Neural crest cell (in vitro differentiated cells): ENCODE measurements at regions not wholly inside any gene's neighbourhood (a gene's known extent, or its start where the extent isn't known, plus 50 kb on each side); places are given as distances from the start of the nearest gene placed in this dataset.

Experiments used
- DNase-seq: peaks from one replicate; pipeline ENCODE4 v3.0.0; 2021; ENCODE audit warnings: low read depth, mixed read lengths, low spot score
- H3K27ac Mint-ChIP-seq: one replicate; pipeline ENCODE4 v1.8.0; 2021; ENCODE audit warnings: mild to moderate bottlenecking, mixed read lengths; ENCODE audit not compliant: unreplicated experiment
- H3K27me3 Mint-ChIP-seq: 2 replicates; pipeline ENCODE4 v1.8.0; 2021; ENCODE audit warnings: low read depth, mild to moderate bottlenecking, mixed read lengths
- H3K36me3 Mint-ChIP-seq: 2 replicates; pipeline ENCODE4 v1.8.0; 2021; ENCODE audit warnings: low read depth, mild to moderate bottlenecking, mixed read lengths
- H3K4me1 Mint-ChIP-seq: 2 replicates; pipeline ENCODE4 v1.8.0; 2021; ENCODE audit warnings: mixed read lengths
- H3K4me3 Mint-ChIP-seq: one replicate; pipeline ENCODE4 v1.8.0; 2021; ENCODE audit warnings: mild to moderate bottlenecking, mixed read lengths
- H3K9me3 Mint-ChIP-seq: 2 replicates; pipeline ENCODE4 v1.8.0; 2021; ENCODE audit warnings: mixed read lengths
- CTCF ChIP-seq: fragments of 200-600 bp; sonication (generic); conservative IDR thresholded peaks from 2 replicates; pipeline ENCODE4 v1.5.0; 2021; ENCODE audit warnings: antibody characterized with exemption, mild to moderate bottlenecking

- no peak for TF ChIP-seq CTCF
- Mint-ChIP-seq H3K9me3 (peaks cover 8% of the 10 kb centered on the region), H3K4me3 (no peak overlapping the region), H3K36me3 (peaks cover 7% of the 10 kb centered on the region), H3K27me3 (no peaks in the 10 kb centered on the region), H3K4me1 (peaks cover 66% of the 10 kb centered on the region), H3K27ac (no peak overlapping the region)
- DNase-seq = no peak
These were observed 72.7 kb upstream of the B3GAT2 start for GRCh38 chr6:71029555-71029954.

- Mint-ChIP-seq H3K9me3 (no peaks in the 10 kb centered on the region), H3K27ac (no peak overlapping the region), H3K27me3 (no peaks in the 10 kb centered on the region), H3K4me3 (no peak overlapping the region), H3K36me3 (peaks cover under 1% of the 10 kb centered on the region), H3K4me1 (peaks cover 67% of the 10 kb centered on the region)
- TF ChIP-seq CTCF = no peak
- no peak for DNase-seq
These were observed 75.1 kb upstream of the B3GAT2 start for GRCh38 chr6:71031912-71032311.

- TF ChIP-seq CTCF = no peak
- DNase-seq = no peak
- Mint-ChIP-seq H3K36me3 (no peaks in the 10 kb centered on the region), H3K27ac (no peak overlapping the region), H3K27me3 (no peaks in the 10 kb centered on the region), H3K9me3 (no peaks in the 10 kb centered on the region), H3K4me3 (peak overlapping the region; percentile 21), H3K4me1 (peaks cover 56% of the 10 kb centered on the region)
These were observed 76.3 kb upstream of the B3GAT2 start for GRCh38 chr6:71033171-71033570.

DNA sequence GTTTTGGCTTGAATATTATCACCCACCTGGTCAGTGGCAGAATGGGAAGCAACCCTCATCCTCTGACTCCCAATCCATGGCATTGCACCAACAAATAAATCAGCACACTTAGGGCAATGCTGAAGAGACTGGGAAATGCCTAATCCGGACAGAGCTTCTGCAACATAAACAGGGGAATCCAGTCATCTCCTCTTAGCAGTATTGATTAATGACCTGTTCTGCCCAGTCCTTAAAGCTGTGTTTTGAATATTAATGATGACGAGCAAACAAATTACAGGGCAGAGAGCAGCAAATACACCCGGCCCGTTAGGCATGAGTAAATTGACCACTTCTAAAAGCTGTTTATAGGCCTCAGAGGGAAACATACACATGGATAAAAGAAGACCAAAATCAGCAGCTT is 77.0 kb upstream of the B3GAT2 start:
- peaks cover 49% of the 10 kb centered on the region for H3K4me1 Mint-ChIP-seq
- no peaks in the 10 kb centered on the region for H3K36me3 Mint-ChIP-seq
- H3K4me3 Mint-ChIP-seq = no peak overlapping the region
- H3K27me3 Mint-ChIP-seq = no peaks in the 10 kb centered on the region
- no peaks in the 10 kb centered on the region for H3K9me3 Mint-ChIP-seq
- no peak for DNase-seq
- H3K27ac Mint-ChIP-seq = no peak overlapping the region
- no peak for TF ChIP-seq CTCF

- Mint-ChIP-seq H3K27ac (no peak overlapping the region), H3K4me1 (peaks cover 42% of the 10 kb centered on the region), H3K4me3 (no peak overlapping the region), H3K36me3 (no peaks in the 10 kb centered on the region), H3K9me3 (no peaks in the 10 kb centered on the region), H3K27me3 (no peaks in the 10 kb centered on the region)
- TF ChIP-seq CTCF = no peak
- DNase-seq = no peak
These were observed 77.9 kb upstream of the B3GAT2 start for GRCh38 chr6:71034563-71035345.
